K562 (cell line): ENCODE measurements at regions not wholly inside any gene's neighbourhood (a gene's known extent, or its start where the extent isn't known, plus 50 kb on each side); places are given as distances from the start of the nearest gene placed in this dataset.

Experiments used
- ATAC-seq: fragments of 200-7000 bp; cut with Tn5 transposase; 3 replicates; pipeline ENCODE4 v1.9.1; 2020; ENCODE audit warnings: moderate library complexity
- BruUV-seq: library from RNA; stranded (reverse); fragments of 400-500 nt; replicated peaks from 2 replicates; lab custom pipeline; 2021; lab: Mats Ljungman, UMichigan
- CTCF ChIA-PET: fragments of 300-600 bp; formaldehyde crosslinking; extraction: SDS; loops from one replicate; lab custom pipeline; 2021; ENCODE audit warnings: low intra/inter-chr PET ratio; lab: Yijun Ruan, JAX
- POLR2A ChIA-PET: fragments of 300-600, 350-650 bp; sonication (Branson Sonifier 250); formaldehyde crosslinking; extraction: SDS; loops from one replicate; lab custom pipeline; 2021; ENCODE audit warnings: antibody characterized with exemption, inconsistent platforms; lab: Yijun Ruan, JAX
- DNase-seq, 4 experiments: peaks; one replicate each; pipeline versions ENCODE4 v3.0.0 to v3.0.0-alpha.2; 2011 to 2018; ENCODE audit warnings: low spot score in 3 of 4, mixed read lengths in 3 of 4; ENCODE audit errors: extremely low read depth in 1 of 4
- FAIRE-seq: peaks from 2 replicates; lab custom pipeline; 2011; peaks lifted over from hg19 to GRCh38; lab: Jason Lieb, UNC
- H2AFZ ChIP-seq: 2 replicates; pipeline ENCODE4 v1.6.0; 2011; ENCODE audit warnings: low read depth, low read length, control low read depth, inconsistent platforms
- H3K27ac ChIP-seq: fragments of 200-600 bp; 3 replicates; pipeline ENCODE4 v1.8.0; 2011; ENCODE audit warnings: low read depth, mild to moderate bottlenecking, control low read depth, inconsistent platforms, low read length, moderate library complexity, mixed read lengths; ENCODE audit errors: extremely low read depth
- H3K27me3 ChIP-seq, 2 experiments: fragments of 300-600 bp in 1 of 2; 2 replicates in 1 of 2; 3 replicates in 1 of 2; pipeline versions ENCODE4 v1.6.0 to v1.8.0; 2011; ENCODE audit warnings: inconsistent platforms in 2 of 2, low read length in 2 of 2, mild to moderate bottlenecking in 1 of 2, mixed read lengths in 1 of 2, moderate library complexity in 1 of 2; ENCODE audit not compliant: control insufficient read depth in 2 of 2, insufficient read depth in 2 of 2
- H3K36me3 ChIP-seq: fragments of 300-600 bp; 3 replicates; pipeline ENCODE4 v1.8.0; 2011; ENCODE audit warnings: mild to moderate bottlenecking, low read length, inconsistent platforms; ENCODE audit not compliant: control insufficient read depth, insufficient read depth
- H3K4me1 ChIP-seq, 2 experiments: fragments of 200-600 bp in 1 of 2; replicated peaks in 1 of 2; 2 replicates in 1 of 2; 3 replicates in 1 of 2; pipeline versions ENCODE4 v1.5.1 to v1.8.0; 2011; ENCODE audit warnings: inconsistent platforms in 2 of 2, low read length in 2 of 2, mild to moderate bottlenecking in 1 of 2, mixed read lengths in 1 of 2, moderate library complexity in 1 of 2; ENCODE audit not compliant: control insufficient read depth in 2 of 2, insufficient read depth in 2 of 2
- H3K4me2 ChIP-seq: 2 replicates; pipeline ENCODE4 v1.6.1; 2011; ENCODE audit warnings: low read length, control low read depth, inconsistent platforms, mixed read lengths; ENCODE audit not compliant: insufficient read depth
- H3K4me3 ChIP-seq: fragments of 200-600 bp; sonication (generic), shearing (Covaris generic); 2 replicates; pipeline ENCODE4 v1.5.1; 2016; ENCODE audit warnings: control low read depth, inconsistent platforms
- H3K79me2 ChIP-seq: fragments of 200-600 bp; 3 replicates; pipeline ENCODE4 v1.8.0; 2011; ENCODE audit warnings: low read length, inconsistent platforms; ENCODE audit not compliant: control insufficient read depth, insufficient read depth
- H3K9ac ChIP-seq, 2 experiments: 2 replicates each; pipeline versions ENCODE4 v1.6.0 to v1.6.1; 2011; ENCODE audit warnings: low read depth in 2 of 2, low read length in 2 of 2, control low read depth in 1 of 2, inconsistent platforms in 1 of 2, mild to moderate bottlenecking in 1 of 2, mixed read lengths in 1 of 2; ENCODE audit not compliant: insufficient read depth in 1 of 2
- H3K9me1 ChIP-seq: one replicate; pipeline ENCODE4 v1.6.0; 2011; ENCODE audit warnings: inconsistent platforms, mild to moderate bottlenecking, low read length, moderate library complexity; ENCODE audit not compliant: control insufficient read depth, insufficient read depth
- H3K9me3 ChIP-seq: replicated peaks from 2 replicates; pipeline ENCODE4 v1.5.1; 2011; ENCODE audit warnings: low read depth, low read length, inconsistent platforms; ENCODE audit not compliant: control insufficient read depth, insufficient read depth
- H4K20me1 ChIP-seq: replicated peaks from 2 replicates; pipeline ENCODE4 v1.6.1; 2011; ENCODE audit warnings: low read length, inconsistent platforms, mixed read lengths; ENCODE audit not compliant: control insufficient read depth, insufficient read depth
- BDP1 ChIP-seq: IDR thresholded peaks from 3 replicates; pipeline ENCODE4 v1.6.1; 2011; ENCODE audit not compliant: insufficient read length, insufficient read depth
- KAT2B ChIP-seq: IDR thresholded peaks from one replicate; pipeline ENCODE4 v1.6.1; 2012; ENCODE audit warnings: low read depth, mild to moderate bottlenecking, control low read depth, inconsistent platforms, low read length, moderate library complexity
- MNT ChIP-seq, 2 experiments: fragments of 450-650 bp; conservative IDR thresholded peaks; 2 replicates each; pipeline ENCODE4 v1.6.1; 2017; ENCODE audit warnings: mild to moderate bottlenecking in 2 of 2, moderate library complexity in 2 of 2
- ZNF609 ChIP-seq: sonication (generic); formaldehyde crosslinking; IDR thresholded peaks from 2 replicates; pipeline ENCODE4 v1.8.1; 2023; ENCODE audit warnings: missing genetic modification reagents, mild to moderate bottlenecking, borderline replicate concordance
- ZNF699 ChIP-seq: fragments of 250-450 bp; sonication (Bioruptor Pico); IDR thresholded peaks from 2 replicates; pipeline ENCODE4 v1.8.0; 2021; ENCODE audit warnings: mild to moderate bottlenecking, moderate library complexity; ENCODE audit not compliant: insufficient replicate concordance
- WGBS: fragments of 100-300 bp; shearing (Covaris generic); methylation state at CpG from one replicate; pipeline ENCODE4 v1.1.6; 2016; ENCODE audit warnings: low coverage, mixed read lengths; ENCODE audit not compliant: insufficient coverage; ENCODE audit errors: missing lambda C conversion rate; 5-methylcytosine and 5-hydroxymethylcytosine counted together
- in situ Hi-C: fragments of 300-500 bp; cut with MboI; formaldehyde crosslinking; loops from 4 replicates; pipeline ENCODE4 v1.15.0; 2018; ENCODE audit warnings: inconsistent platforms, mixed read lengths
- intact Hi-C: fragments of 100-400 bp; cut with micrococcal nuclease; formaldehyde crosslinking; loops from 2 replicates; pipeline ENCODE4 v1.14.2; 2022

- Histone ChIP-seq H3K4me3 (no peak overlapping the region), H3K9me1 (no peaks in the 10 kb centered on the region), H3K36me3 (no peaks in the 10 kb centered on the region), H4K20me1 (no peaks in the 10 kb centered on the region), H3K4me2 (no peak overlapping the region), H3K79me2 (no peaks in the 10 kb centered on the region), H3K9me3 (no peaks in the 10 kb centered on the region), H3K9ac (no peak overlapping the region), H2AFZ (no peak overlapping the region), H3K4me1 (no peaks in the 10 kb centered on the region), H3K27ac (no peak overlapping the region), H3K27me3 (no peaks in the 10 kb centered on the region)
- in situ Hi-C loops (no loop called here), intact Hi-C loops (no loop called here)
- FAIRE-seq (no peak), DNase-seq (no peak), ATAC-seq (no peak)
- 1% methylated on average over 10 of the region's 11 CpGs for WGBS
- no peak for TF ChIP-seq BDP1
- TF ChIP-seq ZNF609 (CRISPR knock-in tag) = no peak
- TF ChIP-seq KAT2B = no peak
- no peak for TF ChIP-seq MNT (conservative IDR thresholded peaks at IDR 0.05)
- TF ChIP-seq ZNF699 = no peak
- CTCF ChIA-PET = no interaction called here
- POLR2A ChIA-PET = interaction anchor here (0.6 kb wide), 1 partner anchor 10 kb away, joined by 4 read pairs; no protein-coding TSS in a partner anchor
- no TSS peak for BruUV-seq
These were observed 143.3 kb upstream of the RADX start for GRCh38 chrX:106468433-106468832.
